ENCODE measurements at regions not wholly inside any gene's neighbourhood (a gene's known extent, or its start where the extent isn't known, plus 50 kb on each side); places are given as distances from the start of the nearest gene placed in this dataset.
A peak's percentile ranks its signal among the peaks of the same experiment; 100 is the strongest.

DNA sequence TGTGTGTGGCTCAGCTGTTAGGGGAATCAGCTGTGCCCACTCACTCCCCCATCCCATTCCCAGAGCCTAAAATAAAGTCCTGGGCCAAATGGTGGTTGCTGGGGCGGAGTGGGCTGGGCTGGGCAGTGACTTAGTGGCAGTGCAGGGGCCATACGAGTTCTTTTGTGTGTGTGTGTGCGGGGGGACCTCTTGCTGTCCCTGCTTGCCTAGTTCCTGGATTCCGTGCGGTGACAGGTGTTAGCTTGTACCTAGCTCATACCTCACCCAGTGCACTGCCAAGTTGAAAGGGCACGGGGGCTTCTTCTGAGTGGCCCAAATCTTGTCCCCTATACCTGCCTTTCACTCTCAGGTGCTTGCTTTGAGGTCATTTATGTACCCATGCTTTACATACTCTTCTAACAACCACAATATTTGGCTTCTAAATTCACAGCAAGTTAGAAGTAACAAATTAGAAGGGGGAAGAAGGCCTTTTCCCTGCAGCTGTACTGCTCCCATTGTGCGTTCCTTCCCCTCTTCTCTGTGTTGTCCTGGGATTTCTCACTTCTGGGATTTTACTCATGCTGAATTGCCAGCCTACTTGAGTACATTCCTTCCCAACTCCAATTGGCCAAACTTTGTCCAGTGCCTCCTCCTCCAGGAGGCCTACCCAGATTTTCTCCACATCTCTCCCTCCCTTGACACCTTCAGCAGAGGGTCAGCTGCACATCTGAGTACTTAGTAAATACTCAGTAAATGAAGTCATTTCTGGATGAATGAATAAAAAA lies 66.3 kb upstream of the POLG start:
- no peak for ATAC-seq
- DNase-seq, result no peak
- intact Hi-C loops (cut with DNase I), result no loop called here

GRCh38 chr15:89400116-89400781 lies 65.6 kb upstream of the POLG start:
- intact Hi-C loops (cut with DNase I), result no loop called here
- ATAC-seq (peak; percentile 7 to 24), DNase-seq (no peak)

- ATAC-seq (peak; percentile 29 to 51), DNase-seq (no peak)
These were observed 64.9 kb upstream of the POLG start for GRCh38 chr15:89399238-89400115.

DNA sequence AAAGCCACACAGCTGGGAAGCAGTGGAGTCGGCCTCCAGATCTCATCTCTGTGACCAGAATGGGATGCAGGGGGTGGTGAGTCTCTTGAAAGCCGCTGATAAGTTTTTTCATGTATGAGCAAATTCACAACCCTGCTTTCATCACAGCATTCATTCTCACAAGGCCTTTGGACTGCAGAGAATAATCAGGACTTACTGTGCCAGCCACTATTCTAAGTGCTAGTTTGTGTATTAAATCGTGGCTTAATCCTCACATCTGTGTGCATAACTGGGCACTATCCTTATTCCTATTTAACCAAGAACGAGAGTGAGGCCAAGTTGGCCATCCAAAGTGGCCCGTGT lies 64.2 kb upstream of the POLG start:
- ATAC-seq (no peak), DNase-seq (no peak)
- intact Hi-C loops (cut with DNase I), result no loop called here

More at GRCh38 chr15:89399238-89400115, 64.9 kb upstream of the POLG start:
- intact Hi-C loops (cut with DNase I), result no loop called here

DNA sequence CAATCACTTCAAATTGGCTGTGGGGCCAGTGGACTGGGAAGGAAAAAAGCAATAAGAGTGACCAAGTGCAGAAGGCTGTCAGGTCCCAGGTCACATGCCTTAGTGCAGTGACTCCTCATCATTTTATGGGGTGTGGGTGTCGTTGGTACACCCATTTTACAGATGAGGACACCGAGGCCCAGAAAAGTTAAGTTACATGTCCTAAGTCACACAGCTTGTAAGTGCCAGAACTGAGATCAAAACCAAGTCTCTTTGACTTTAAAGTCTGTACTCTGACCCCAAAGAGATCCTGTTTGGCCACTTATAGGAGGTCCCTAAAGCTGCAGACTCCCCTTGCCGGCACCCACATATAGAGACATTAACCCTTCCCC lies 63.0 kb upstream of the POLG start:
- no peak for DNase-seq
- intact Hi-C loops (cut with DNase I), result no loop called here
- no peak for ATAC-seq

GRCh38 chr15:89396723-89397652 lies 62.4 kb upstream of the POLG start:
- intact Hi-C loops (cut with DNase I), result no loop called here
- DNase-seq (no peak), ATAC-seq (no peak)

DNA sequence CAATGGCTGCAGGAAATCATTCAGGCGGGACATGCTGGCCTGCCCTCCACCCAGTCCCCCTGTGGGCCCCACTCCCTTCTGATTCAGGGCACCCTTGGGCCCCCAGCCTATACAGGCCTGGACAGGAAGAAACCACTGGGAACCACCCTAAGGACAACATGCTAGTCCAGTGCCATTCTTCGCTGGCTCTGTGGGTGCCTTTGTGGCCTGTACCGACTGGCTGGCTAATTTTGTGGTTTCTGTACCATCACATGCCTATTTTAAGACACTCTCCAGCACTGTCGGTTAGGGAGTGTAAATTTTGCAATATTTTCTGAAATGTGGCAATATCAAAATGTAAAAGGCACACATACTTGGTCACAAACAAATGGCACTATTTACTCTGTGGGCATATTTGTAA lies 61.4 kb upstream of the POLG start:
- DNase-seq (no peak), ATAC-seq (no peak)
- intact Hi-C loops (cut with DNase I), result no loop called here

- ATAC-seq (no peak), DNase-seq (no peak)
- intact Hi-C loops (cut with DNase I), result no loop called here
These were observed 60.8 kb upstream of the POLG start for GRCh38 chr15:89395461-89395871.

GRCh38 chr15:89395031-89395430 lies 60.4 kb upstream of the POLG start:
- DNase-seq, result no peak

GRCh38 chr15:89393056-89393455 lies 58.4 kb upstream of the POLG start:
- DNase-seq (no peak), ATAC-seq (no peak)
- intact Hi-C loops (cut with DNase I), result no loop called here

More at GRCh38 chr15:89395031-89395430, 60.4 kb upstream of the POLG start:
- intact Hi-C loops (cut with DNase I), result no loop called here
- no peak for ATAC-seq

- ATAC-seq (no peak), DNase-seq (no peak)
- intact Hi-C loops (cut with DNase I), result no loop called here
These were observed 57.1 kb upstream of the POLG start for GRCh38 chr15:89391685-89392257.

GRCh38 chr15:89389841-89390603 lies 55.4 kb upstream of the POLG start:
- intact Hi-C loops (cut with DNase I), result no loop called here
- DNase-seq (no peak), ATAC-seq (peak in 1 of 2 donors; percentile 63)

DNA sequence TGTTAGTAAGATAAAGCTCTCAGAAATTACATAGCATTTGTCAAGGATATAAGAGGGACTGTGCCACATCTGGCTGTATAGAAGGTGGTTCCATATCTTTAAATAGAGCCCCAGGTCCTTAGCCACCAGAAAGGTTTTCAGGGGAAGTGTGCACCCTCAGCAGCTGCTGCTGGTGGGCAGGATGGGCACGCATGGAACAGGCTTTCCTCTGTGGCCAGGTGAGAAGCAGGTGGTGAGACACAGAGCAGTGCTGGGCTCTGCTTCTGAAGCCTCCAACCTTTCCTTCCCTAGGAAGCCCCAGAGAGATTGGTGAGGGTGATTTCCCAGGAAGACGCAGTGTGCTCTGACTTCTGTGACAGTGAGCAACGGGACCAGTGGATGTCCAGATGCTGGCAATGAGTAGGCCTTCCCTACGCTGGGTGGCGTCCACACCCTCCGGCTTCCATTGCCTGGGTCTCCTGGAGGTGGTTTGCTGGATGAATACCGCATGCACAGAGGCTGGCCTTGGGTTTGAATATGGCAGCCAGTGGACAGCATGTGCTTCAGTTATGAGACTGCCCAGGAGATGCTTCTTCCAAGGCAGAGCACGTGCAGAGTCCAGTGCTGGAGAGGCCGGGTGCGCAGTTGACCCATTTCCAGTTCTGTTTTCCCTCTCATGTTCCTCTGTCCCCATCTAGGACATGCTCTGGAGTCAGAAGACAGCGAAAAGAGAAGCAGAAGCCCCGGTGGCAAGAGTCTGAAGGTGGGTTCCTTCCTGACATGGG lies 52.7 kb upstream of the POLG start:
- DNase-seq (no peak), ATAC-seq (no peak)
- intact Hi-C loops (cut with DNase I), result no loop called here

- ATAC-seq (peak in 1 of 2 donors; percentile 55), DNase-seq (no peak)
- intact Hi-C loops (cut with DNase I), result no loop called here
These were observed 51.1 kb upstream of the POLG start for GRCh38 chr15:89385596-89386331.
